SU-DHL-6 (cell line): ENCODE measurements at regions not wholly inside any gene's neighbourhood (a gene's known extent, or its start where the extent isn't known, plus 50 kb on each side); places are given as distances from the start of the nearest gene placed in this dataset.

Source experiments
- EZH2phosphoT487 ChIP-seq: fragments of 200-600 bp; sonication (generic), shearing (Covaris generic); conservative IDR thresholded peaks from 2 replicates; pipeline ENCODE4 v1.6.1; 2018; ENCODE audit warnings: mild to moderate bottlenecking, antibody characterized with exemption, low read length, moderate library complexity, mixed read lengths
- TF ChIP-seq, protein P1 (sequence below): fragments of 200-600 bp; sonication (generic); IDR thresholded peaks from one replicate; pipeline ENCODE4 v1.5.1; 2017; ENCODE audit warnings: antibody characterized with exemption, mild to moderate bottlenecking, low read length, moderate library complexity; ENCODE audit not compliant: insufficient read depth, poor library complexity, severe bottlenecking

DNA sequence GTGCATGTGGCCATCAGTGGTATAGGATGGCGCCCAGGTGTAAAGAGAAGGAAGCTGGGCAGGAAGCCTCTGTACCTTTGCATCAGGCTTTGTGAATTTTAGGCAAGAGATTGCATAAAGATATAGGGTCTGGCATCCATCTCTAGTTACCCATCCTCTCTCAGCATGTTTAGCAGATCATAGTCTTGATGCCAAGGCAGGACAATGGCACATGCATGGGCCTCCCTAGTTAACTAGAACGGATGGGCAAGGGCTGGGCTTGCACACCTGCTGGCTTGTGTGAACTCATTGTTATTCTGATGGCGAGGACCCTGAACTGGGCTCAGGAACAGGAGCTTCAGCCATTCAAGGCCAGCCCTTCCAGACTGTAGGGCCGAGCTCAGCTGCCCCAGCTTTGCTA, 229.2 kb upstream of the NCAM1 start:
- TF ChIP-seq, protein P1, sequence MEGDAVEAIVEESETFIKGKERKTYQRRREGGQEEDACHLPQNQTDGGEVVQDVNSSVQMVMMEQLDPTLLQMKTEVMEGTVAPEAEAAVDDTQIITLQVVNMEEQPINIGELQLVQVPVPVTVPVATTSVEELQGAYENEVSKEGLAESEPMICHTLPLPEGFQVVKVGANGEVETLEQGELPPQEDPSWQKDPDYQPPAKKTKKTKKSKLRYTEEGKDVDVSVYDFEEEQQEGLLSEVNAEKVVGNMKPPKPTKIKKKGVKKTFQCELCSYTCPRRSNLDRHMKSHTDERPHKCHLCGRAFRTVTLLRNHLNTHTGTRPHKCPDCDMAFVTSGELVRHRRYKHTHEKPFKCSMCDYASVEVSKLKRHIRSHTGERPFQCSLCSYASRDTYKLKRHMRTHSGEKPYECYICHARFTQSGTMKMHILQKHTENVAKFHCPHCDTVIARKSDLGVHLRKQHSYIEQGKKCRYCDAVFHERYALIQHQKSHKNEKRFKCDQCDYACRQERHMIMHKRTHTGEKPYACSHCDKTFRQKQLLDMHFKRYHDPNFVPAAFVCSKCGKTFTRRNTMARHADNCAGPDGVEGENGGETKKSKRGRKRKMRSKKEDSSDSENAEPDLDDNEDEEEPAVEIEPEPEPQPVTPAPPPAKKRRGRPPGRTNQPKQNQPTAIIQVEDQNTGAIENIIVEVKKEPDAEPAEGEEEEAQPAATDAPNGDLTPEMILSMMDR: no peak
- no peak for TF ChIP-seq EZH2phosphoT487
